HCT116 (cell line): ENCODE measurements at regions not wholly inside any gene's neighbourhood (a gene's known extent, or its start where the extent isn't known, plus 50 kb on each side); places are given as distances from the start of the nearest gene placed in this dataset.

ENCODE experiments used
- ATAC-seq: fragments of 200-7000 bp; cut with Tn5 transposase; 2 replicates; pipeline ENCODE4 v1.9.1; 2020; ENCODE audit warnings: mild to moderate bottlenecking, moderate library complexity
- BruUV-seq: library from RNA; stranded (reverse); fragments of 400-500 nt; replicated peaks from 2 replicates; lab custom pipeline; 2021; lab: Mats Ljungman, UMichigan
- CTCF ChIA-PET: fragments of 300-600 bp; sonication (Branson Sonifier 250); formaldehyde crosslinking; loops from one replicate; lab custom pipeline; 2021; ENCODE audit warnings: antibody characterized with exemption; lab: Charles Lee
- POLR2A ChIA-PET: fragments of 300-600, 350-600 bp; sonication (Branson Sonifier 250); formaldehyde crosslinking; loops from one replicate; lab custom pipeline; 2021; ENCODE audit warnings: antibody characterized with exemption; lab: Charles Lee
- RAD21 ChIA-PET, 2 experiments: fragments of 300-600 bp; sonication (Branson Sonifier 250); formaldehyde crosslinking; loops; one replicate each; lab custom pipeline; 2023; ENCODE audit warnings: low total read pairs in 2 of 2; ENCODE audit not compliant: uncharacterized antibody in 2 of 2, unreplicated experiment in 2 of 2, low non-redundant PET in 1 of 2; lab: Charles Lee
- DNase-seq: peaks from one replicate; pipeline ENCODE4 v3.0.0-alpha.2; 2010; ENCODE audit warnings: low read depth, low spot score
- H2AFZ ChIP-seq: fragments of 200-600 bp; shearing (Covaris generic), sonication (generic); 2 replicates; pipeline ENCODE4 v1.6.1; 2017; ENCODE audit warnings: low read depth, mixed run types, mixed read lengths, antibody characterized with exemption, low read length; ENCODE audit not compliant: poor library complexity, severe bottlenecking
- H3K27ac ChIP-seq: 2 replicates; pipeline ENCODE4 v1.5.1; 2012; ENCODE audit warnings: low read depth, low read length
- H3K27me3 ChIP-seq: fragments of 200-600 bp; sonication (generic); 2 replicates; pipeline ENCODE4 v1.6.1; 2016; ENCODE audit warnings: mixed run types, low read length, mixed read lengths; ENCODE audit not compliant: insufficient read depth
- H3K36me3 ChIP-seq, 2 experiments: fragments of 200-500 bp in 1 of 2; fragments of 200-600 bp in 1 of 2; sonication (Bioruptor generic) in 1 of 2; sonication (generic) in 1 of 2; 2 replicates each; pipeline versions ENCODE4 v1.5.1 to v1.6.1; 2014 to 2016; ENCODE audit warnings: low read length in 2 of 2, inconsistent platforms in 1 of 2, mixed read lengths in 1 of 2, mixed run types in 1 of 2; ENCODE audit not compliant: insufficient read depth in 2 of 2, control insufficient read depth in 1 of 2
- H3K4me1 ChIP-seq, 2 experiments: fragments of 200-600 bp in 1 of 2; sonication (generic) in 1 of 2; 2 replicates each; pipeline versions ENCODE4 v1.5.1 to v1.6.1; 2012 to 2017; ENCODE audit warnings: low read length in 2 of 2, inconsistent platforms in 1 of 2, mild to moderate bottlenecking in 1 of 2, mixed read lengths in 1 of 2, mixed run types in 1 of 2, moderate library complexity in 1 of 2; ENCODE audit not compliant: insufficient read depth in 2 of 2, control insufficient read depth in 1 of 2
- H3K4me2 ChIP-seq: fragments of 200-600 bp; sonication (generic); 2 replicates; pipeline ENCODE4 v1.6.1; 2017; ENCODE audit warnings: mixed run types, low read length, mixed read lengths
- H3K4me3 ChIP-seq, 2 experiments: fragments of 200-600 bp in 1 of 2; sonication (generic) in 1 of 2; replicated peaks in 1 of 2; 2 replicates each; pipeline ENCODE4 v1.5.1; 2011 to 2016; ENCODE audit warnings: low read length in 2 of 2, control low read depth in 1 of 2, low read depth in 1 of 2, mild to moderate bottlenecking in 1 of 2, mixed read lengths in 1 of 2, mixed run types in 1 of 2
- H3K79me2 ChIP-seq: fragments of 200-600 bp; sonication (generic); 2 replicates; pipeline ENCODE4 v1.6.1; 2017; ENCODE audit warnings: mild to moderate bottlenecking, mixed run types, low read length, moderate library complexity, mixed read lengths; ENCODE audit not compliant: insufficient read depth
- H3K9ac ChIP-seq: fragments of 200-600 bp; sonication (generic); 2 replicates; pipeline ENCODE4 v1.6.1; 2016; ENCODE audit warnings: low read length, mixed read lengths
- H3K9me2 ChIP-seq: fragments of 200-600 bp; sonication (generic), shearing (Covaris generic); 2 replicates; pipeline ENCODE4 v1.6.1; 2017; ENCODE audit warnings: mixed run types, mild to moderate bottlenecking, moderate library complexity; ENCODE audit not compliant: insufficient read depth
- H3K9me3 ChIP-seq, 2 experiments: fragments of 200-500 bp in 1 of 2; fragments of 200-600 bp in 1 of 2; sonication (Bioruptor generic) in 1 of 2; sonication (generic) in 1 of 2; 2 replicates each; pipeline ENCODE4 v1.6.1; 2014 to 2017; ENCODE audit warnings: low read length in 2 of 2, mixed read lengths in 2 of 2, inconsistent platforms in 1 of 2, low read depth in 1 of 2, mild to moderate bottlenecking in 1 of 2, mixed run types in 1 of 2, moderate library complexity in 1 of 2; ENCODE audit not compliant: control insufficient read depth in 1 of 2, insufficient read depth in 1 of 2
- H4K20me1 ChIP-seq: fragments of 200-600 bp; sonication (generic), shearing (Covaris generic); 2 replicates; pipeline ENCODE4 v1.6.1; 2017; ENCODE audit warnings: mixed run types, mild to moderate bottlenecking, moderate library complexity; ENCODE audit not compliant: insufficient read depth
- CBX3 ChIP-seq: IDR thresholded peaks from 2 replicates; pipeline ENCODE4 v1.6.1; 2012; ENCODE audit warnings: low read depth
- EGR1 ChIP-seq: IDR thresholded peaks from 2 replicates; pipeline ENCODE4 v1.6.1; 2012; ENCODE audit warnings: low read depth
- FOSL1 ChIP-seq: IDR thresholded peaks from 2 replicates; pipeline ENCODE4 v1.6.1; 2012; ENCODE audit warnings: low read depth
- SIN3A ChIP-seq: IDR thresholded peaks from 2 replicates; pipeline ENCODE4 v1.6.1; 2012; ENCODE audit warnings: low read depth
- TCF7L2 ChIP-seq: IDR thresholded peaks from 2 replicates; pipeline ENCODE4 v1.7.0; 2011; ENCODE audit warnings: borderline replicate concordance, inconsistent platforms; ENCODE audit not compliant: insufficient read depth, insufficient read length; ENCODE audit errors: extremely low read depth
- ZBTB33 ChIP-seq: IDR thresholded peaks from 2 replicates; pipeline ENCODE4 v1.6.1; 2011; ENCODE audit warnings: mild to moderate bottlenecking, low read length, moderate library complexity; ENCODE audit not compliant: insufficient replicate concordance; ENCODE audit errors: extremely low read depth
- intact Hi-C: fragments of 100-400 bp; cut with micrococcal nuclease; formaldehyde crosslinking; loops from 2 replicates; pipeline ENCODE4 v1.10.0; 2022
- TF ChIP-seq, protein P1 (sequence below), 3 experiments: fragments of 200-600 bp in 1 of 3; sonication (generic) in 1 of 3; IDR thresholded peaks in 2 of 3; conservative IDR thresholded peaks in 1 of 3; 2 replicates each; pipeline ENCODE4 v1.5.1; 2012 to 2017; ENCODE audit warnings: low read depth in 2 of 3, low read length in 2 of 3, antibody characterized with exemption in 1 of 3, borderline replicate concordance in 1 of 3, control low read depth in 1 of 3, mild to moderate bottlenecking in 1 of 3, mixed read lengths in 1 of 3, mixed run types in 1 of 3, moderate library complexity in 1 of 3; ENCODE audit not compliant: insufficient read depth in 1 of 3

DNA sequence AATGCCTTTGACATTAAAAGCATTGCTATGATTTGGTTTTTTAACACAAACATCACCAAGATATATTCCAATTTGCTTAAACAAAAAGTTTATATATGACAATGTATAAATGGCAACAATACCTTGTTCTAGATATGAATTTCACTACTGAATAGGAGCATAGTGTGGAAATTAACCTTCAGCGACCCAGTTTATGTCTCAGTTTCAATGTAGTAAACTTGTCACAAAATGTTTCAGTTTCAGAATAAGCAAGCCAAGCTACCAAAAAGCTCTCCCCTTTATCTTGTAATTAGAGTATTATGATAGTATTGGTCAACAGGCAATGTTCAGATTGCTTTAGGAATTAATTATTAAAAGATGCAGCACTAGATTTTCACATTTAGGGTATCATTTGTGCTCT lies 99.6 kb upstream of the PCDH15 start (continued):
- TF ChIP-seq ZBTB33 (no peak), FOSL1 (no peak), EGR1 (no peak)

DNA sequence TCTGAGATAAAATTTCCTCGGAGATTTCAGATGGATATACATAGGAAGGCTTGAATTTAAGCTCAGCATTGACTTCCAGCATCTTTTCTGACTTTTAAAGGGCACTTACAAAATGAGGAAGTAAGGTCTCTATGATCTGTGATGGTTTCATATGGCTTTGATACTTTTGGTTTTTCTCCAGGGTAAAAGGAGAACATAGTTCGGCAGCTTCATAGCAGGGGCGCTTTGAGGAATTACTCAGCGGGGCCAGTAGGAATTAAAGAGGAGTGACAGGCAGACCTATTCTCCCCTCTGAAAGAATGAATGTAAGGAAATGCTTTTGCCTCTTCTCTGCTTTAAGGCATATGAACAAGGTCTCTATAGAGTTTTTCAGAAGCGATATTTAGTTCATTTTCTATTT lies 80.0 kb upstream of the PCDH15 start:
- POLR2A ChIA-PET, result no interaction called here
- Histone ChIP-seq H3K79me2 (no peaks in the 10 kb centered on the region), H3K9ac (no peak overlapping the region), H3K27ac (no peak overlapping the region), H3K36me3 (no peaks in the 10 kb centered on the region), H3K4me2 (no peak overlapping the region), H3K4me3 (no peak overlapping the region), H3K4me1 (no peaks in the 10 kb centered on the region), H2AFZ (no peak overlapping the region), H3K9me2 (no peaks in the 10 kb centered on the region), H4K20me1 (no peaks in the 10 kb centered on the region), H3K9me3 (peaks cover 0 to 12% of the 10 kb centered on the region in 2 experiments; a peak in 2 of 4 replicates), H3K27me3 (no peaks in the 10 kb centered on the region)
- intact Hi-C loops, result no loop called here
- RAD21 ChIA-PET, result no interaction called here
- no peak for DNase-seq
- TF ChIP-seq CBX3 (no peak), SIN3A (no peak), TCF7L2 (no peak)
- TF ChIP-seq, protein P1, sequence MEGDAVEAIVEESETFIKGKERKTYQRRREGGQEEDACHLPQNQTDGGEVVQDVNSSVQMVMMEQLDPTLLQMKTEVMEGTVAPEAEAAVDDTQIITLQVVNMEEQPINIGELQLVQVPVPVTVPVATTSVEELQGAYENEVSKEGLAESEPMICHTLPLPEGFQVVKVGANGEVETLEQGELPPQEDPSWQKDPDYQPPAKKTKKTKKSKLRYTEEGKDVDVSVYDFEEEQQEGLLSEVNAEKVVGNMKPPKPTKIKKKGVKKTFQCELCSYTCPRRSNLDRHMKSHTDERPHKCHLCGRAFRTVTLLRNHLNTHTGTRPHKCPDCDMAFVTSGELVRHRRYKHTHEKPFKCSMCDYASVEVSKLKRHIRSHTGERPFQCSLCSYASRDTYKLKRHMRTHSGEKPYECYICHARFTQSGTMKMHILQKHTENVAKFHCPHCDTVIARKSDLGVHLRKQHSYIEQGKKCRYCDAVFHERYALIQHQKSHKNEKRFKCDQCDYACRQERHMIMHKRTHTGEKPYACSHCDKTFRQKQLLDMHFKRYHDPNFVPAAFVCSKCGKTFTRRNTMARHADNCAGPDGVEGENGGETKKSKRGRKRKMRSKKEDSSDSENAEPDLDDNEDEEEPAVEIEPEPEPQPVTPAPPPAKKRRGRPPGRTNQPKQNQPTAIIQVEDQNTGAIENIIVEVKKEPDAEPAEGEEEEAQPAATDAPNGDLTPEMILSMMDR (IDR thresholded peaks at IDR 0.05 in 2 of 3, conservative IDR thresholded peaks at IDR 0.05 in 1 of 3; ENCODE audit: borderline replicate concordance in 1 of 3, insufficient read depth in 1 of 3, low read depth in 2 of 3, low read length in 2 of 3), result no peak
- CTCF ChIA-PET, result no interaction called here
- BruUV-seq, result no TSS peak
- ATAC-seq, result no peak
